T1000 (cell line): ENCODE measurements at regions not wholly inside any gene's neighbourhood (a gene's known extent, or its start where the extent isn't known, plus 50 kb on each side); places are given as distances from the start of the nearest gene placed in this dataset.

ENCODE experiments used
- DNase-seq: peaks from one replicate; lab custom pipeline; 2025; ENCODE audit warnings: mixed read lengths; lab: John Stamatoyannopoulos, UW

GRCh38 chr15:61481886-61482285 lies 252.8 kb upstream of the RORA start:
- no peak for DNase-seq

DNA sequence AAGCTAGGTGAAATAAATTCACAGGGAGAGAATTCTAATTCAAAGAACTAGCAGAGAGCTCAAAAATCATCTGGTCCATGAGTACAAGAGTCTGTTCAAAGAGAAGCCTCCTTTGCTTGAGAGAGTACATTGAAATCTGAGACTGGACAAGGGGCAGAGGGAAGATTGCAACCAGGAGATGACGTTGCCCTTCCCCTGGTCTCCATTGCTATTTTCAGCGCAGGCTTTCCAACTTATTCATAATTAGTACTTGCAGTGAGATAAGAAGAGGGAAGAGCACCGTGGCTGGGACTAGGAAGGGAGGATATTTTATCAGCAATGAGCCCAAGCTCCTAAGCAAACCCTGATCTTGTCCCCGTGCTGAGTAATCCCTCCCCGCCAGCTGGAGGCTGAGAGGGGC lies 251.8 kb upstream of the RORA start:
- no peak for DNase-seq

- DNase-seq, result no peak
Measured at GRCh38 chr15:61480295-61480694, 251.2 kb upstream of the RORA start.

DNA sequence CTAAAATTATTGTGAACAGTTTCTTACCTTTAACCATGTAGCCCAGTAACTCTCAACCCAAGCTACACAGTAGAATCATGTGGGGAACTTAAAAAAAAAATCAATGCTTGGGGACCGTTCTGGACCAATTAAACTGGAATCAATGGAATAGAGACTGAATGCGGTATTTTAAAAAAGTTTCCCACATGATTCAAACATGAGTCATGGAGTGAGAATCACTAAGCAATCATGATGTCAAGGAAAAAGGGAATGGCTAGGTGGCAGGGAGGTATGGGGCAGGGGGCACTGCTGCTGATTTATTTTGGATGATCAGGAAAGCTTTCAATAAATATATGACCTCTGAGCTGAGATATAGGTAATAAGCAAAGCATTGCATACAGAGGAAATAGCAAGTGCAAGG lies 250.5 kb upstream of the RORA start:
- DNase-seq, result no peak

GRCh38 chr15:61476741-61477140 lies 247.6 kb upstream of the RORA start:
- no peak for DNase-seq

- no peak for DNase-seq
Measured at GRCh38 chr15:61474796-61475195, 245.7 kb upstream of the RORA start.

GRCh38 chr15:61467823-61468222 lies 238.7 kb upstream of the RORA start:
- DNase-seq, result no peak

DNA sequence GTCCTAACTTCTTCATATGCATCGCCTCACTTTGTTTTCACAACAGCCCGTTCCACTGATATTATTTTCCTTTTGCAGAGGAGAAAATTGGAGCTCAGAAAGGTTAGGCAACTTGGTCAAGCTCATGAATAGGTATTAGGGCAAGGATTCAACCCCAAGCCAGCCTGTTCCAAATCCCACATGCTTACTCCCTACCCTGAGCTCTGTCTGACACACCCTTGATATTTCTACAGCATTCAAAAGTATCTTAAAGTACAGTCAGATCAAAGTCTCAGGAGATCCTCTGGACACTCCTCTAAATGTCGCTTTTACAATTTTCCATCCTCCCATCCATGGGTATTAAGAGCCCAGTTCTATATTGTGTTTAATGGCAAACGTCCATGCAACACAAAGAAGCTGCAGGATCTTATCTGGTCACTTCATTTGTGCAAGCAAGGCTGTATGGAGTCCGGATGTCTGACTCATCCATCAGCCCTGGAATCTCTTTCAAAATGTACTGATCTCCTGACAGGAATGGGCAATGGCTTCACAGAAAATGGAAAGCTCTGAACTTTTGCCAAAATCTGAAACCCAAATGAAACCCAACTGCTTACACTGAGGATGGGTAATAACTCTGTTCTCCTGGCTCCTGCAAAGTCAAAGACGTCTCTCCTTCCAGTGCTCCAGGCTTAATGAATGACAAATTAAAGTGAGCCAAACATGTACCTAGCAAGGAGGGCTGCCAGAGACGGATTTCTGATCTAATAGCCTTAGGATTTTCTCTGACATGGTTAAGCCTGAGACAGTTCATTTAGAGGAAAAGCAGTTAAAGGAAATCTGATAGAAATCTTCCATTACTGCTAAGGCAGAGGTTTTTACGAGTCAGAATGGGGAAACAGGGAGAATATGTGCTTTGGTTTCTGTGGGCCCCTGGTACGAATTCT lies 230.9 kb upstream of the RORA start:
- DNase-seq, result no peak

- DNase-seq, result no peak
Measured at GRCh38 chr15:61457050-61457733, 228.1 kb upstream of the RORA start.

GRCh38 chr15:61449186-61449702 lies 220.1 kb upstream of the RORA start:
- no peak for DNase-seq

DNA sequence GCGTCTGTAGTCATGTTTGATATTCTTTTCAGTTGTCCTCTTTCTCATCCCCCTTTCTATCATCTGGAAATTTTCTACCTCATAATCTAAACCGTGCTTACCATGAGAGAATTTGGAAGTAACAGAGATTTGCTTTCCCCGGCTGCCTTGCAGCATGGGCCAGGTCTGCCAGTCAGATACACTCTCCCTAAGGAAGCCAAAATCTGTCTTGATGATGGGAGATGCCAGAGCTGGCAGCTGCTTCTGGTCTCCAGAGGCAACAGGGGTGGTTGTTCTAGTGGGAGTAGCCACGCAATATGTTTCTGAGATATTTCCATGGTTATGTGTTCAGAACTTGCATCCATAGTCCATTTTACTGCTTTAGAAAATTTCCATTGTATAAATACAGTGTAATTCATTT lies 218.9 kb upstream of the RORA start:
- DNase-seq, result no peak

DNA sequence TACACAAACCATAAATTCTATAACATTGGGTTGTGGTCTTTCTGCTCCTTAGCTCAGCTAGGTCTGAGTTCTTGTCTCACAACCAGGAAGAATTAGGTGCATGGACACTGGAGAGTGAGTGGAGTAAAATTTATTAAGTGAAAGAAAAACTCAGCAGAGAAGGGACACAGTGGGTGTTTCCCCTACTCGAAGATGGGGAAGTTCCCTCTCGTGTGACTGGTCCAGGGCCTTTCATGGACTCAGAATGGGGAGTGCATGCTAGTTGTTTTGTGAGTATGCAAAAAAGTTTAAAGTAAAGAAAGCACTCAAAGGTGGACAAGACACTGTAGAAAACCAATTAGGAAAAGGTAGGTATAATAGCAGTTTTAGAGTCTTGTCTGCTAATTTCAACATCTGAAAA lies 215.5 kb upstream of the RORA start:
- no peak for DNase-seq

DNA sequence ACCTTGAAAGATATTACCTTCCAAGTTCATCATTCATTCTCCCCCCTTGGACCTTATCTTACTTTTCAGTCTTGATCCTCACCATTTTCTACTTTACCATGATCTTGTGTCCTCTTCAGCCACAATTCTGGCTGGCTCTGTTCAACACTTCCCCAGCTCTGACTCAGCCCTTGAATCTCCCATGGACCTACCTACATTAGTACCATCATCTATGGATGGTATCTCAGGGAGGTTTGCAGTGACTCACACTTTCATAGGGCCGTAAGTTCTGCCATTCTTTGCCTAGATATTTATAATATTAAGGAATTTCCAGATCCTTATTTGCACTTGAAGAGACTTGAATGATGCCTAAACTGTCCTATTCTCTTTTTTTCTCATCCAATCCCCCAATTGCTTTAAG lies 213.7 kb upstream of the RORA start:
- no peak for DNase-seq

- no peak for DNase-seq
Measured at GRCh38 chr15:61441891-61442290, 212.8 kb upstream of the RORA start.

GRCh38 chr15:61426466-61426865 lies 197.4 kb upstream of the RORA start:
- no peak for DNase-seq

- no peak for DNase-seq
Measured at GRCh38 chr15:61425934-61426333, 196.8 kb upstream of the RORA start.

GRCh38 chr15:61422773-61423172 lies 193.7 kb upstream of the RORA start:
- DNase-seq, result no peak

GRCh38 chr15:61421938-61422337 lies 192.8 kb upstream of the RORA start:
- no peak for DNase-seq

DNA sequence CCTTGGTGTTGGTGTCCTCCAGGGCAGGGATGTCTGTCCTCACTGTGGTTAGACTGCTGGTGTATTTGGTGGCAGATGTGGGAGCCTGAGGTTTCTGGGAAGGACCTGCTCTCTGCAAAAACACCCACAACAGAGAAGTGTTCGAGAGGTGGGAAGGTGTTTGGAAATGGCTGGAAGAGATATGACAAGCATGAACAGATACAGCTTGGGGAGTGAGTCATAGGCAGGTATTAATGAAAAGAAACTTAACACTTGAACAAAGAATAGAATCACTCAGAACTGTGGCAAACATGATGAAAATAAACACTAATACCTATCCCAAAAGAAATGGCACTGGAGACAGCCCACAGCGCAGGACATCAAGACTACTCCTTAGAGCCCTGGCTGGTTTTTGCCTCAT lies 192.4 kb upstream of the RORA start:
- no peak for DNase-seq

- no peak for DNase-seq
Measured at GRCh38 chr15:61420546-61420945, 191.4 kb upstream of the RORA start.

DNA sequence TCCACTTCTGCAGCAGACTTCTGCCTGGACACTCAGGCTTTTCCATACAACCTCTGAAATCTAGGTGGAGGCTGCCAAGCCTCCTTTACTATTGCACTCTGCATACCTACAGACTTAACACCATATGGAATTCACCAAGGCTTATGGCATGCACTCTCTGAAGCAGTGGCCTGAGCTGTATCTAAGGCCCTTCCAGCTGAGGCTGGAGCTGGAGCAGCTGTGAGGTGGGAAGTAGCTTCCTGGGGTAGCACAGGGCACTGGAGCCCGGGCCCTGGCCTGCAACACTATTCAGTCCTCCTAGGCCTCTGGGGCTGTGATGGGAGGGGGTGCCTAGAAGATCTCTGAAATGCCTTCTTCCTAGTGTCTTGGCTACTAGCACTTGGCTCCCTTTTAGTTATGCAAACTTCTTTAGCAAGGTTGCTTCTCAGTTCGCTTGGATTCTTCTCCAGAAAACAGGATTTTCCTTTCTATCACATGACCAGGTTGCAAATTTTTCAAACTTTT lies 186.6 kb upstream of the RORA start:
- no peak for DNase-seq

DNA sequence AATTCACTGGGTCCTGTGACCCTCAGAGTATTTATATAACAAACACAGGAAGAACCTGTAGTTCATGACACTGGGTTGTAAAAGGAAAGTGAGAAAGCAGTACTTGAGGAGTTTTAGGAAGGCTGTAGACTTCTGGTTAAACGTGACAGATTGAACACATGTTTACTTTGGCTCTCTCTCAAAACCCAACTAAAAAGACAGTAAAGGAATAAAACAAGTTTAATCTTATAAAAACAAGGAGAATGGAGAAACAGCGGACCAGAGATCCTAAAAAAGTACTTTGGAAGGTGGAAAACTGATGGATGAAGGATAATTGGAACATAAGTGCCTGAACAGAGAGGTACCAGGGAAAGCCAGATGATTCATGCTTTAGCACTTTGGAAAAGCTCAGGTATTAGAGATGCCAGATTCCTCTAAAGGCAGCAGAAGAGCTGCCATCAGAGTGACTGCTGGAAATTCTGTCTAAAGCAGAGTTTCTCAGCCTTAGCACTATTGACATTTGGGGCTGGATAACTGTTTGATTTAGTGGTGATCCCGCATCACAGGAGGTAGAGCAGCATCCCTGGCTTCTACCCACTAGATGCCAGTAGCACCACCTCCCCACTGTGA lies 182.9 kb upstream of the RORA start:
- DNase-seq, result no peak

DNA sequence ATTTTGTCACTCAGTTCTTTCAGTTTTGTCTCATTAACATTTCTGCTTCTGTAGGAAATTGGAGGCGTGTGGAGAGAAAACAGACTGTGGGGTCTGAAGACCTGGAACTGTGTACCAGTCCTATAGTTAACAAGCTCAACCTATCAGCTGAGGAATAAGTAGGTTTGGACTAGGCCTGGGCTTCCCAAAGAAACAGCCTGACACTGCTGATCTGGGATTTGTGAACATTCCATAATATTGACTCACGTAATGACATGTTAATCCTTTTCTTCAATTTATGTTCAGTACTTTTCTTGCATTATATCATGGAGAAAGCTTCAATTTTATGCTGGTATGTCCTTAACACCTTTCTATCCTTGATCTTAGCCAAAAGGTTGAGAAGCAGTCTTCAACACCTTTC lies 181.6 kb upstream of the RORA start:
- DNase-seq, result no peak
